Body of pancreas (tissue), 4 donors: ENCODE measurements at regions not wholly inside any gene's neighbourhood (a gene's known extent, or its start where the extent isn't known, plus 50 kb on each side); places are given as distances from the start of the nearest gene placed in this dataset.

Experiments
- CTCF ChIP-seq, 7 experiments: fragments of 450-650 bp in 4 of 7; fragments of 200-600 bp in 3 of 7; sonication (generic) in 3 of 7; IDR thresholded peaks; one replicate each; pipeline ENCODE4 v1.5.1; 2016 to 2019; ENCODE audit warnings: antibody characterized with exemption in 7 of 7
- POLR2A ChIP-seq, 3 donors: fragments of 450-650 bp; IDR thresholded peaks; one replicate each; pipeline ENCODE4 v1.6.1; 2016; ENCODE audit warnings: antibody characterized with exemption in 3 of 3, mild to moderate bottlenecking in 2 of 3

- TF ChIP-seq POLR2A (IDR thresholded peaks at IDR 0.05) (no peak), CTCF (IDR thresholded peaks at IDR 0.05) (no peak)
These were observed 1055.4 kb downstream of the TBL1XR1 start for GRCh38 chr3:176141837-176142236.
